Body of pancreas (tissue), 4 donors: ENCODE measurements at regions not wholly inside any gene's neighbourhood (a gene's known extent, or its start where the extent isn't known, plus 50 kb on each side); places are given as distances from the start of the nearest gene placed in this dataset.

ENCODE experiments used
- POLR2A ChIP-seq, 3 donors: fragments of 450-650 bp; IDR thresholded peaks; one replicate each; pipeline ENCODE4 v1.6.1; 2016; ENCODE audit warnings: antibody characterized with exemption in 3 of 3, mild to moderate bottlenecking in 2 of 3
- TF ChIP-seq, protein P1 (sequence below), 7 experiments: fragments of 450-650 bp in 4 of 7; fragments of 200-600 bp in 3 of 7; sonication (generic) in 3 of 7; IDR thresholded peaks; one replicate each; pipeline ENCODE4 v1.5.1; 2016 to 2019; ENCODE audit warnings: antibody characterized with exemption in 7 of 7

DNA sequence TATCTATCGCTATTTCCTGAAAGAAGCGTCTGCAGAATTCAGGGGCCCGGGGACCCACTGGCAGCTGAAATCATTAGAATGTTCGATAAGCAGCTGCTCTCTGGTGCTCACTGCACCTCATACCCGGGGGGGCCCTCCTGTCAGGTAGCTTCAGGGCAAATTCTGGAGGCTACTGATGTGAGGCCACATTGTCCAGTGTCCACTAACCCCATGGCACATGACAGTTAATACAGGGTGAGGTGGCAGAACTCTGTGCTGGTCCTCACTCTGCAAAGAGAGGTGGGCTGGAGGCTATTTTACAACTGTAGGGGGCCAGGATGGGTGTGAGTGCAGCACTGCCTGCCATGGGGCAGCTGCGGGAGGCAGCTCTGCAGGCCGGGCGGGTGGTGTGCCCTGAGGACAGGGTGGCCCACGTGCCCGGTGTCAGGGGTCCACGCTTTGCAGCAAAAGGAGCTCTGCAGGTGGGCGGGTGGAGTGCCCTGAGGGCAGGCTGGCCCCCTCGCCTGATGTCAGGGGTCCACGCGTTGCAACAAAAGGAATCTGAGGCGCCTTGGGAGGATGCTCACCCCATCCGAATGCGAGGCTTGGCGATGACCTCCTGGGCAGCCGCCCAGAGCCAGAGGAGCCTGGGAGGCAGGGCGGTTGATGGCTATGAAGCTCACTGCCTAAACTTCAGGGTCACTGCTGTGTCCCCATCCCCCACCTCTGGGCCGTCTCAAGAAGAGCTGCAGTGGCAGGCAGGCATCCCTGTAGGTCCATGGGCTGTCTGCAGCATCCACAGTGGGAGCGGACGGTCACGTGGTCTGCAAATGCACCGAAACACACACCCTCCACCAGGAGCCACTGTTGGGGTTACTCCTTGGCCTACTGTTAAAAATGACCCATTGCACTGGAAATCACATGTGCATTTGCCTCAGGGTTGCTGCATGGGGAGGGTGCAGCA, 207.0 kb upstream of the SALL3 start:
- no peak for TF ChIP-seq POLR2A (IDR thresholded peaks at IDR 0.05)
- TF ChIP-seq, protein P1, sequence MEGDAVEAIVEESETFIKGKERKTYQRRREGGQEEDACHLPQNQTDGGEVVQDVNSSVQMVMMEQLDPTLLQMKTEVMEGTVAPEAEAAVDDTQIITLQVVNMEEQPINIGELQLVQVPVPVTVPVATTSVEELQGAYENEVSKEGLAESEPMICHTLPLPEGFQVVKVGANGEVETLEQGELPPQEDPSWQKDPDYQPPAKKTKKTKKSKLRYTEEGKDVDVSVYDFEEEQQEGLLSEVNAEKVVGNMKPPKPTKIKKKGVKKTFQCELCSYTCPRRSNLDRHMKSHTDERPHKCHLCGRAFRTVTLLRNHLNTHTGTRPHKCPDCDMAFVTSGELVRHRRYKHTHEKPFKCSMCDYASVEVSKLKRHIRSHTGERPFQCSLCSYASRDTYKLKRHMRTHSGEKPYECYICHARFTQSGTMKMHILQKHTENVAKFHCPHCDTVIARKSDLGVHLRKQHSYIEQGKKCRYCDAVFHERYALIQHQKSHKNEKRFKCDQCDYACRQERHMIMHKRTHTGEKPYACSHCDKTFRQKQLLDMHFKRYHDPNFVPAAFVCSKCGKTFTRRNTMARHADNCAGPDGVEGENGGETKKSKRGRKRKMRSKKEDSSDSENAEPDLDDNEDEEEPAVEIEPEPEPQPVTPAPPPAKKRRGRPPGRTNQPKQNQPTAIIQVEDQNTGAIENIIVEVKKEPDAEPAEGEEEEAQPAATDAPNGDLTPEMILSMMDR (IDR thresholded peaks at IDR 0.05): no peak
